SKM-1 (cell line): ENCODE measurements at regions not wholly inside any gene's neighbourhood (a gene's known extent, or its start where the extent isn't known, plus 50 kb on each side); places are given as distances from the start of the nearest gene placed in this dataset.

ENCODE experiments used
- DNase-seq: peaks from one replicate; lab custom pipeline; 2025; ENCODE audit not compliant: unreplicated experiment; lab: John Stamatoyannopoulos, UW

- DNase-seq: no peak
Measured at GRCh38 chr2:82875858-82876257, 1583.2 kb downstream of the SUCLG1 start.

GRCh38 chr2:82857967-82858366 is 1601.1 kb downstream of the SUCLG1 start:
- DNase-seq: no peak

DNA sequence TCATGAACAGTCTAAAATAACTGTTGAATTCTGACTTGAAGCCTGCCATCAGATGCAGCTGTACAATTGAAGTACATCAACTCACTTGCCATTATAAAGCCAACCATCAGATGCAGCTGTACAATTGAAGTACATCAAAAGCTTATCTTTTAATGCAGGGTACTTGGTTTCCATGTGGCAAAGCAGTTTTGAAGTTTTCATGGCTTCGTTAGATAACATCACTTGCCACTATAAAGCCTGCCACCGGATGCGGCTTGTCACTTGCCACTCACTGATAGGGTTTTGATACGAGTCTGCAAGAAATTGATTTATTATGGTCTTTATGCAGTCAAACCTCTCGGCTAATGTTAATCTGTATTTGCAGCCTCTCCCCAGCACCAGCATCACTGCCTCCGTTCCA is 1605.8 kb downstream of the SUCLG1 start:
- DNase-seq: no peak

GRCh38 chr2:82852787-82853186 is 1606.3 kb downstream of the SUCLG1 start:
- no peak for DNase-seq

DNA sequence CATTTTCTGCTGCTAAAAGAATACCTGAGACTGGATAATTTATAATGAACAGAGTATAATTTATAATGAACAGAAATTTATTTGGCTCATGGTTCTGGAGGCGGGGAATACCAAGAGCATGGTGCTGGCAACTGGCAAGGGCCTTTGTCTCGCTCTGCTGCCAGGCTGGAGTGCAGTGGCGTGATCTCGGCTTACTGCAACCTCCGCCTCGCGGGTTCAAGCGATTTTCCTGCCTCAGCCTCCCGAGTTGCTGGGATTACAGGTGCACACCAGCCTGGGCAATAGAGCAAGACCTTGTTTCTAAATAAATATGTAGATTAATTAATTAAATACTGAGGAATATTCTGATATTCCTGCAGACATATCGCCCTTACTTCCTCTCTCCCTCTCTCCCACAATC is 1610.8 kb downstream of the SUCLG1 start:
- DNase-seq: no peak

DNA sequence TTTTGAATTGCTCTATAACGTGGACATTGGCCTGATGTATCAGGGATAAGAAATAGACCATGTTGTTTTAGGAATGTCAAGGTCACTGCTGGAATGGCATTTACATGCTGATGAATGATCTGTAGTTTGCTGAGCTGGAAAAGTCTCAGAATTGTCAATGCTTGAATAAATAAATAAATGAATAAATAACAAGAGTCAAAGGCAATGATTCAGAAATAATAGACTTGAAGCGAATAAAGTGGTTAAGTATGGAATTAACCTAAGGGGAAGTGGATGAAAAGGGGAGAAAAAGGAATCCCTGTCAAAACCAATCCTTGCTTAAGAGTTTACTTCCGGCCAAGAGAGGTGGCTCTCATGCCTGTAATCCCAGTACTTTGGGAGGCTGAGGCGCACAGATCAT is 1620.0 kb downstream of the SUCLG1 start:
- no peak for DNase-seq

DNA sequence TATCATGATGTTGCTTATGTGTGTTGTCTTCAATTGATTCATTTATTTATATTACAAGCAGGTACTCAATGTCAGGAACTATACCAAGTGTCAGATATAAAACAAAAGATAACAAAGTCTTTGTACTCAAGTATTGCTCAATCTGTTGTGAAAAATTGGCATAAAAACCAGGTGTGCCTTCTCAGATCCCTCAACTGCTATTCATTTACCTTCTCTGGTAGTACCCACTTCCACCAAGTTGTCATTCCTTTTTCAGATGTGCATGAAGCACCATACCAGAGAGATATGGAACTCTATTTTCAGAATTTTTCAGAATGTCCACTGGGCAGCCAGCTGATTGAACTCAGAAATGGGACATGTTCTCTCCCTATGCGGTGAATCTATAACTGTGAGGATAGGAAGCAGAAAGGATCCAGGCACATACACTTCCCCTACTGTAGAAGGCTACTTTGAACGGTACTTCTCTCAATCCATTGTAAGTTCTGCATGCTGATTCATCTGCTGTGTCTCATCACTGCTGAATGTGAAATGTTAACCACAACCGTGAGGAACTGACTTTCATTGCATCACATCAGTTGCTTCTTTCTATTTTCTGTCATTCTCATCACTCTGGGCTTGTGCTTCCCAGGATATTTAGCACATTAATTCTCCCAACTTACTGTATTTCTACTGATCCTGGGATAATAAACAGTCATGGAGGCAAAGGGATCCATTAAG is 1621.3 kb downstream of the SUCLG1 start:
- peak; percentile 99 for DNase-seq

- DNase-seq: no peak
Measured at GRCh38 chr2:82834893-82835292, 1624.2 kb downstream of the SUCLG1 start.

GRCh38 chr2:82827426-82827825 is 1631.7 kb downstream of the SUCLG1 start:
- no peak for DNase-seq

DNA sequence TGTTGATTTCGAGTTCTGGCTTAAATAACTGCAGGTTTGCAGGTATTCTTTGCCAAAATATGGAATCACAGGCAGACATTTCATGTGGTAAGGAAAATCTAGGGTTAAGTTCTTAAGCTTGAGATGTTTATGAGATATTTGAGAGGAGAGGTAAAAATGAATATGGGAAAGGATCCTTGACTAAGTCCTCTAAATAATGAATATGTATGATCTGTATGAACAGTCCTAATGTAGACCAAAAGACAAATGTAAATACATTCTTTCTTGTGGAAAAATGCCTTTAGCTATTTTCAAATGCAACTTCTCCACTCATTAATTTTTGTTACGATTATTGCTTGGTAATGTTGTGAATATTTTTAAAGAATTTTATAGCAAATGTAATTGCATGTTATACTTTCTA is 1632.6 kb downstream of the SUCLG1 start:
- no peak for DNase-seq

DNA sequence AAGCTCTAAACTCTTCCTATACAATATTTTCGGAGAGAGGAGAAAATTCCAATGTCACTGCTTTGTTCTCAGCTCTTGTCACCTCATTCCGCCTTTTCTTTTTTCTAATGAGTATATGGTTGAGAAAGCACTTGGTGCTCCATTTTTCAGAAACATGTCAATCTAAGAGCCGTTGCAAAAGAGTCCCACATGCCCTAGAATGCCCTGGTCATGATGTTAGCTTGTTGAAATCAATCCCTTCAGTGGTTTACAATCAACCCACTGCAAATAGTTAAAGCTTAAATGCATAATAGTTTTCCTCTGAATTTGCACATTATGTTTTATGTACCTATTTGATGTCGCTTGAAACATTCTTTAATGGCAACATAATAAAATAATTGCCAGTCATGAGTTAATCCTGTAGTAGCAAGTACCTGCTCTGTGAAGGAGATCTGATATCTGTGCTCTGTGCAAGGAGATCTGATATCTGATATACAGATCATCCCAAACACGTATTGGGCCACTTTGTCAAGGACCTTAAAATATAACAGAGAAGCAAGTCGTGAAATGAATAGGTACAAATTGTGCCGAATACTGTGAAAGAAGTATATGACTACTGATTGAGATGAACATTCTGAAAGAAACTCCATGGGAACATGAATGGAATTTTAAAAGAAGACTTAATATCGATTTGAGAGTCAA is 1633.5 kb downstream of the SUCLG1 start:
- no peak for DNase-seq

DNA sequence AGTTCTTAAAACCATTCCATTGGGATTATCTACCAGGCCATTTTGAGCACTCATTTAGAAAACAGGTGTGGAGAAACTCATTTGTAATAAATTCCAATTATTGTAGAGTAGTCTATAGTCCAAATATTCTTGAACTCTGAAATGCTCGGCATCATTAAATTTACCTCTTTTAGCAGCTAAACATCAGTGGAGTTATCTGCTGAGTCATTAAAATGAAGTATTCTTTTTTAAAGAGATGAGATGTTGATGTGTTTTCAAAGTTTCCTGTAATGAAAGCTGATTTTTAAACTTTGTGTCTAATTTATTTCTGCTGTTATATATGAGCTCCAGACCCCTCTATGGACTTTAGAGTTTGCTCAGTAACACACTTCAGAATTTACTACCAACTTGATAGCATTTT is 1635.2 kb downstream of the SUCLG1 start:
- no peak for DNase-seq

- DNase-seq: no peak
Measured at GRCh38 chr2:82819951-82820350, 1639.1 kb downstream of the SUCLG1 start.

GRCh38 chr2:82814146-82814545 is 1644.9 kb downstream of the SUCLG1 start:
- DNase-seq: no peak

GRCh38 chr2:82811946-82812345 is 1647.1 kb downstream of the SUCLG1 start:
- DNase-seq: no peak

GRCh38 chr2:82803307-82803706 is 1655.8 kb downstream of the SUCLG1 start:
- DNase-seq: no peak

DNA sequence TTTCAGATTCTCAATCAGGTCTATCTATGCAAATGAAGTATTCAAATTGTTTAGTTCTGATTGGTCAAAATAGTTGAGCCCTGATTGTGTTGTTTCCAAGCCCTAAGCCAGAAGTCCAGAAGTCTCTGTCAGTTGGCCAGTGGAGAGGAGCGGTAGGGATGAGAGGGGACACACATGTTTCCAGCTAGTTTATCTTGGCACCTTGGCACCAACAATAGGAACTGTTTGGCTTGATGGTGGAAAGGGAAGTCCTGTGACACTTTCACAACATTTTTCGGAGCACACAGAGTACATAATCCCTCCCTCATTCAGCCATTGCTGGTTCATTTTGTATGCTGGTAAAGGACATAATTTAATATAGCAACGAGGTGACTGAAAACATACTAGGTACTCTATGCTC is 1661.6 kb downstream of the SUCLG1 start:
- no peak for DNase-seq

- no peak for DNase-seq
Measured at GRCh38 chr2:82796132-82796531, 1662.9 kb downstream of the SUCLG1 start.

- no peak for DNase-seq
Measured at GRCh38 chr2:82795446-82795845, 1663.6 kb downstream of the SUCLG1 start.

- DNase-seq: no peak
Measured at GRCh38 chr2:82793711-82794435, 1665.2 kb downstream of the SUCLG1 start.

DNA sequence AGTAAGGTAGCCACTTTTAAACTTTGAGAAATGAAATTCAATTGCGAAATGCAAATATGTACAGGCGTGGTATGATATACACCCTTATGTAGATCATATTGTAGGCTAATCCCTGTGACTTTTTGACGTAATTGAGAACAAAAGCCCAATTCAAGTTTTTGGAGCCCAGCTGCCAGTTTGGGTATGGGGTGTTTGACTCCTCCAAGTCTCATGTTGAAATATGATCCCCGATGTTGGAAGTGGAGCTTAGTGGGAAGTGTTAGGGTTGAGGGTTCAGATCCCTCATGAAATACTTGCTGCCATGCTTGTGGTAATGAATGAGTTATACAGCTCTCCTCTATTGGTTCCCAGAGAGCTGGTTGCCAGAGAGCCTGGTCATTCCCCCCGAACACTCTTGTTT is 1666.8 kb downstream of the SUCLG1 start:
- no peak for DNase-seq
